ENCODE measurements at regions not wholly inside any gene's neighbourhood (a gene's known extent, or its start where the extent isn't known, plus 50 kb on each side); places are given as distances from the start of the nearest gene placed in this dataset.

DNA sequence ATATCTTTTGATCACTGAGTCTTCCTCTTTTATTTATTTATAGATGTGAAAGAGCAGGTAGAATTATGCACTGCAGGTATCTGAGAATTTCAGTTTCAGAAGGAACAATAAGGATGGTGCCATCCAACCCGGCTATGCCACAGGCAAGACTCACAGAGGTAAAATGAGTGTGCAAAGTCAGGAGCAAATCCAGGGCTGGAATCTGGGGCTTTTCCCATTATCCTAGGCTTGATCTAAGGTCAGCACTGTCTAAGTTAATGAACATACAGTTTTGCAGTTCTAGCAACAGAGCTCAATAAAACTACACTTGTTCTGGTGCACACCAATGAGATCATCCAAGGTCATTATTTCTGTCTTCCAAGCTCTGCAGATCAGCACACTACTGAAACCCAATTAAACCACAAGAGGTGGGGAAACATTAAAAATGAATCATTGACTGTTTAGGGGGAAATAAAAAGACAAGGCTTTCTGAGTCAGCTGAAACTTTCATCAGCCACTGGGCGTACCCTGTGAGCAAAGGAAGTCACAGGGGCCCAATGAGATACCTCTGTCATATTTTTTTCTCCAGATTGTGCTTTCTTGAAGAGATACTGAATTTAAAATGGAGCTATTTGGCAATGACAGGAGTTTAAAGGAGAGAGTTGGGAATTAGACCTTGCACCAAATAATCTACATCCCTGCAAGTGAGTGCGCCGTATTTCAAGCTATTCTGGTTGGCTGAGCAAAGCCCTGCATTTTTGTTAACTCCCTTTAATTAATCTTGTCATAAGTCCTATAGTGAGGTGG is 662.2 kb upstream of the ZNF608 start:
- DNase-seq = no peak

DNA sequence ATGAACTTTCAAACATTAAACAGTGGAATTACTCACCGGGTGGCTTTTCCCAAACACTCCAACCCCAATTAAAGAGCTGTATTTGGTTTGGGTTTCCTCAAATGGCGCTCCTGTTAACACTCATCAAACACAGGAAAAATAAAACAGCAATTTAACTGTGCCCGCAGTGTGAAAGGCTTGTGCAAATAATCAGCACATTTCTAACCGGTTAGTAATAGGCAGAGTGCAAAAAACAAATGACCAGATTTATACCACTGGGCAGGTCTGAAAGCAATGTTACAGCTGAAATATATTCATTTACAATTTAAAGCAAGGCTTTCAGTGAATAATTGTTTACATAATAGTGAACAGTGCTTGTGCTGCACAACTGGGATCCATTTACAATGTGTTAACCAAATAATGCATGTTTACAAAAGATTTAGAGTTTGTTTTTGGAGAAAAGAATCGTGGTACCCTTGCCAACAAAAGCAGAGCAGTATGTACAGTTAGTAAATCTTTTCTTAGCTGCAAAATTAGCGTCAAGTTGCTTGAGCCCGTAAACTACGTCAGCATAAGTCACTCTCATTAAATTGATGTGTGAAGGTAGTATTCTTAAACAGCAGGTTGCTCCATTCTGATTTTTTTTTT is 662.9 kb upstream of the ZNF608 start:
- no peak for DNase-seq

DNA sequence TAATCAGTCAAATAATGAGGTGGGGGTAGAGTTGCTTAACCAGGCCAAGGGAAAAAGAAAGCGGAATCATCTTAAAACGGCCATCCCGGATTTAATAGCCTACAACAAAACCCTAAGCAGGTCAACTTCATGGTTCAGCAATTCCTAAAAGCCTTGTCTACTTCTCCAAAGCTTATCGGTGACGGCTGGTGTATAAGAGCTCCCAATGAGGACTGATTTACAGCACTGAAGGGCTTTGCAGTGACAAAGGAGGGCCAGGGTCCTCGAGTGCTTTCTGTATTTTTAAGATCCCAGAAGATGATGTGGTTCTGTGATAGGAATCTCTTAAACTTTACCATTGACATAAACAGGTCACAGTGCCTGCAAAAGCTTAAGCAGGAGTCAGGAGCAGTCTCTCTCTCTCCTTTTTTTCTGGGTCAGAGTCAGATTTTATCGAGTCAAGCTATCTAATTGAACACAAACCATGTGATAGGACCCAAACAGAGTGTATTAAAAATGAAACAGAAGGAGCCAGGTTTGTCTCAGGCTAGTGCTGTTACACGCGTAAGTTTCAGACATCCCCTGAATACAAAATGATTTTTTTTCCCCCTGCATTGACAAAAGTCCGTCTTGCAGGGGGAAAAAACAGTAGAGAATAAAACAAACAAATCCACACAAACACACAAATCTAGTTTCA is 663.6 kb upstream of the ZNF608 start:
- no peak for DNase-seq

DNA sequence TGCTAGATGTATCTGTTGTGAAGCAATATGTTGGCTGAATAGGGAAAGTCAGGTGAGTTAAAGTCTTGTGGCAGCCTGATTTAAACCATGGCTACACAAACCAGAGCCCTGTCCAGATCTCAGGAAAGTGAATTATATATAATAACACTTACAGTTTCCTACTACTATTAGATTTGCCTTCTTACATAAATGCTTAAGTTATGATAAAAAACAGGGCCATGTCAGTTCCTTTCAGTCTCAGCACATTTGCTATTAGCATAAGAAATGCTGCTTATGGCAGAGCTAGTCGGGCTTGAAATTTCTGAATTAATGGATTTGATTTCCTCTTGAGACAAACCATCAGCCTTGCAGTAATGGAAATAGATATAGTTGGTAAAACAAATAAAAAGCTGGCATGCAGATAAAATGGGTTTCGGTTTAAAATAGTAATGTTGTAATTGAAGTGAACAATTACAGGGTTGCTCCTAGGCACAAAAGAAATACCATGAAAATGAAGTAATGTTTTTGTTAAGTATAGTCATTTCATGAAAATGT is 664.2 kb upstream of the ZNF608 start:
- DNase-seq = no peak

DNA sequence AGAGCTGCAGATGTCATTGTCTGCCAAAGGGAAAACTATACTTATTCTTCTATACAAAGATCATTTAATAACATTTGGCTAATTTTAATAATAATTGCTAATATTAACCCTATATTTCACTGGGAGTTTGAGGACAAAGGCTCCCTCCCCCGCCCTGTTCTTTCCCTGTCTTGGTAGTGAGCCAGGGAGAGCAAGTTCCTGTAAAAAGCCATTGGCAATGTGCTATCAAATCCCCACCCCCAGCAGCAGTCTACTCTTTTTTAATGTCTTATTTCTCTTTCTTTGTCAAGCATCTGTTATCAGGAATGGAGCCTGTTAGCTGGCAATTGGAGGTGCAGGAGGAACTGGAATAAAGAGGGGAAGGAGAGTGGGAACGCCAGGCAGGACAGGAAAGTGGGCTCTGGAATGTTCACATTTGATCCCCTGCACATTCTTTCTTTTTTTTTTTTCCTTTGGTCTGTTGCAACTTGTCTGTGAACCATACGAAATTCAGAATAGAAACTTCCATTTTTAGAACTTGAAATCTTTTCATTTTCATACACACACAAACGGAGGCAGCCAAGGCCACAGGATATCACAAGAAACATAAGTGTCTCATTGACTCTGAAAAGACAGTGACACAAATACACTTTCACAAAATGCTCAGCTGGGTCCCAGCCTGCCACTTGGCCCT is 664.8 kb upstream of the ZNF608 start:
- no peak for DNase-seq

DNA sequence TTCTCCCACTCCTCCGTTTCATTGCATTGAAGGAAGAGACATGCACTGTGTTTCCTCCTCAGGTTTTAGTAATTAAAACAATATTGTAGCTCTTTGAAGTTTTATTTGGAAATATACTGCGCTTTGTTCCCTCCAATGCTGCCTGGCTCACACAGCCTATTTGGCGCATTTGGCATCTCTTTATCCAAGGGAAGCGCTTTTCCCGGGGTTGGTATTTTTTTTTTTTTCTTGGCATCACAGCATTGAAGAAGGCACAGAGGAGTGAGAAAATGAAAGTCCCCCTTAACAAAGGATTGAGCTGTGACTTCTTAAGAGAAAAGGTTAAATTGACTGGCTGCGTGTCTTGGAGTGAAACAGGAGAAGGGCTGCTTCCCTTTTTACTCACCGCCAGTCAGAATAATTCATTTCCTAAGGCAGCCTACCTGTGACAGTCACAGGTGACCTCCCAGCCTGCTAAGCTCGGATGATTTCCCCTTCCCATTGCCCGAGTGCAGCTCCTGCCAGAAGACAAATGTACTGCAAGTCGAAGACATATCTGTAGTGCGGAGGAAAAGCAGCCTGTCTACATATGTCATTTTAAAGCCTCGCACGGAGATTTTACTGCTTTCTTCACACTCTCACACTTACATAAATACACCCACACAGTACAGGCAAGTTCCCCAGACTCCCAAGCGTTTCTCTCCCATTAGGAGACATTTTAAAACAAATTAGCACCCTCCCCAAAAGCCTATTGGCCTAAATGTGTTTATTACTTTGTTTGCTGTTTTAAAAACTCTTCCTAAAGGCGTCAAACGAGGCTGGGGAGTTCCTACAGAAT is 665.5 kb upstream of the ZNF608 start:
- DNase-seq = no peak

DNA sequence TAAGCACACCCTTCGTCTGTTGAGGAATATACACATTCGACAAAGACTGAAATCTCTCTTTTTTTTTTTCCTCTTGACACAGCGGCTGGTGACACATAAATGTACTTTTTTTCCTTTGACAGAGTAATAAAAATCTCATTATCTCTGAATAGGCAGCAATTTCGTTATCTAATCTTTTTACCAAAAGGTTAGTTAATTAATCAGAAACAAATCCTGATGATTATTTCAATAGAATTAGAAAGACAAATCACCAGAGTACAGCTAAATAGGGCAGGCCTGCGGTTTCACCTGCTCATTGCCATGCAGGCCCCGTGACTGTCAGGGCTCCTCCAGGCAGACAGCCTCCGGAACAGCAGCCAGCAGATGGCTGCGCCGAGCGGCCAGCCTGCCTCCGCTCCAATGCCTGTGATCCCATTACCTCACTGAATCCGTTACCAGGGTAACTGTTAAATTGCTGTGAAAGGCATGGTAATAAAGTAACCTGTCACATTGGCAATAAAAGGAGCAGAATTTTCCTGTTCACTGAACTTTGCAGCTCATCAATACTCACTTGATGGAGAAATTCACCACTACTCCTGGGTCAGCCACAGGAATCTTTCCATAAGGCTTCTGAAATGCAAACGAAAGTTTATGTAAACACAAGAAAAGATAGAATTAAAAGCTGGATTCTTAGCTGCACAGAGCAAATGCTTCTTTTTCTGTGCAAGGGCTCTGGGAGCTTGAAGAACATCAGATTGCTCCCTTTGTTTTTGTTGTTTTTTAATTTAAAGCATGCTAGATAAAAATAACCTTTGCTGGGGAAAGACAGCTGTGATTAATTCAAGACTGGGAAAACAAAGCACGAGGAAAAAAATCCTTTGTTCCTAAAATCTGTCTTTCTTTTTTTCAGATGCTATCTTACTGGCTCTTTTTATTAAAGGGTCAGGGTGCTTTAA is 666.4 kb upstream of the ZNF608 start:
- DNase-seq = no peak

DNA sequence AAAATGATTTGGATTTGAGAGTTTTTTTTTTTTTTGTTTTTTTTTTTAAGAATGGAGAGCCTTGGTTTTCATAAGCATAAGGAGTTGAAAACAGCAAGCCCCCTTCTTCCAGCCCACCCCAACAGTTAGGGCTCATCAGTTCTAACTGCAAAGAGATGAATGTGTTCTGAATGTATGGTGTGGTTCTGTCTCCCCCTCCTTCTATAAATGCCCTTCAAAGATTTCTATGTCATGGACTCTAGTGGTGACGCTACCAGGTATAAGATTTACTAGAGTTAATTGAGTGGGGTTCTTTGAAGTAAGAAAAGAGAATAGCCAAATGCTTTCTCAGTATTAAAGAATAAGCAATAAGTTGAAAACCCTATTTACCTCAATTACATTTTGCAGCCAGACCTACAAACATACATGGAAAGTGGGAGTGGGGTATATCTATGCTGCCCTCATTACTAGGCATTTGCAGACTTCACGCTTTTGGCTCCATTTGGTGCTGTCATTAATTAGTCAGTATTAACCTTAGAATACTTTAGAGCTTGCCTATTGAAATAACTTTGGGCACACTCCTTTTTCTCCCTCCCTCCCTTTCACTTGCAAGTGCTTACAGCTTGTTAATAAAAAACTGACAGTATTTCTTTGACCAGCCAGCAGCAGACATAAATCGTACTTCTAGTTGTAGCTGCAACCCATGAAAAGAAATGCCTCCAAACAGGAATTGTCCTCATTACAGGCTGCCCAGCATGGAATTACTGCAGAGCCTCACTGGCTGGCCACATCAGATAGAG is 667.2 kb upstream of the ZNF608 start:
- no peak for DNase-seq

DNA sequence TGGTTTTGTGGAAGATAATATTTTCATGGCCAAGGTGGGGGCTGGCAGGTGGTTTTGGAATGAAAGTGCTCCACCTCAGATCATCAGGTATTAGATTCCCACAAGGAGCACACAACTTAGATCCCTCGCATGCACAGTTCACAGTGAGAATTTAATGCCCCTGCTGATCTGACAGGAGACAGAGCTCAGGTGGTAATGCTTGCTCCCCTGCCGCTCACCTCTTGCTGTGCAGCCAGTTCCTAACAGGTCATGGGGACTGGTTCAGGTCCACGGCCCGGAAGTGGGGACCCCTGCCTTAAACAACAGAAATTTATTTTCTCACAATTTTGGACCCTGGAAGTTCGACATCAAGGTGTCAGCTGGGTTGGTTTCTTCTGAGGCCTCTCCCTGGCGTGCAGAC is 668.7 kb upstream of the ZNF608 start:
- no peak for DNase-seq

DNA sequence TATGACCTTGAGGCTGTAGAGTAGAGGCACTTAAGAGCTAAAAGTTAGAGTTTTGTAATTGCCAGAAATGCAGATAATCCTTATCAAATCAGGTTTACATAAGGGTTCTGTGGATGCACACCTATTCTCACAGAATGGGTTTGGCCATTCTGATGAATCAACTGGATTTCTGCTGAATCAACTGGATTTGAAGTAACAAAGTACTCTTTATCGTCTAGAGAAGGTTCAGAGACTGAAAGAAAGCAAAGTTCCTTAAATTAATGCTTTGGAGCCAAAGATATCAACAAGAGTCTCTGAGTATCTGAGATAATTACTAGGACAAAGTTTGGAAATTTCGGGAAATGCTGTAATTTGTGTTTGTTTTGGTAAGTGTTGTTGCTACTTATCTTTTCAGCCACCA is 669.6 kb upstream of the ZNF608 start:
- DNase-seq = no peak

DNA sequence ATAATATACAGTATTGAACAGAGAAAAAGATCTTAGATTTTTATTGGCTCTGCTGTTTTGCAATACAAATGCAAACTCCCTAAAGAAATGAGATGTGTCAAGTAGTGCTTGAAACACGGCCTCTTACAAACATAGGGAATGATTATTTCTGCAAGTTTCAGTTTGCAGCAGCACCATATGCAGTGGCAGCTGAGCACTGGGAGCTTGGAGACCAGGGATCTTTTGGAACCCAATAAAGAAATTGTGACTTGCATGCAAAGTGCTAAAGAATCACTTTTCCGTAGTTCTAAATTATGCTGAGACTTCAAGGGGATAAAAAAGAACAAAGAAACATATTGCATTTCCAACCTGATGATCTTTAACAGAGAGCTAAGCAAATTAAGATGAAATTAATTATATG is 674.6 kb upstream of the ZNF608 start:
- no peak for DNase-seq

DNA sequence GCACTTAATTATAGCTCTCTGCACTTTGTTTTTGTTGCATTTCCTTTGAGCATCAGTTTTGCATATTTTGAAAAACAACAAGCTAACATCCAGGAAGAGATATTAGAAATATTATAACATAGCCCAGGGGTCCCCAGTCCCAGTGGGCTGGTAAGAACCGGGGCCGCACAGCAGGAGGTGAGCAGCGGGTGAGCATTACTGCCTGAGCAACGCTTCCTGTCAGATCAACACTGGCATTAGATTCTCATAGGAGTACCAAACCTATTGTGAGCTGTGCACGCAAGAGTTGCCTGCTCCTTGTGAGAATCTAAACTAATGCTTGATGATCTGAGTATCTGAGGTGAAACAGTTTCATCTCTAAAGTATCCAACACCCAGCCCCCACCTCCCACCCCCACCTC is 675.9 kb upstream of the ZNF608 start:
- no peak for DNase-seq

DNA sequence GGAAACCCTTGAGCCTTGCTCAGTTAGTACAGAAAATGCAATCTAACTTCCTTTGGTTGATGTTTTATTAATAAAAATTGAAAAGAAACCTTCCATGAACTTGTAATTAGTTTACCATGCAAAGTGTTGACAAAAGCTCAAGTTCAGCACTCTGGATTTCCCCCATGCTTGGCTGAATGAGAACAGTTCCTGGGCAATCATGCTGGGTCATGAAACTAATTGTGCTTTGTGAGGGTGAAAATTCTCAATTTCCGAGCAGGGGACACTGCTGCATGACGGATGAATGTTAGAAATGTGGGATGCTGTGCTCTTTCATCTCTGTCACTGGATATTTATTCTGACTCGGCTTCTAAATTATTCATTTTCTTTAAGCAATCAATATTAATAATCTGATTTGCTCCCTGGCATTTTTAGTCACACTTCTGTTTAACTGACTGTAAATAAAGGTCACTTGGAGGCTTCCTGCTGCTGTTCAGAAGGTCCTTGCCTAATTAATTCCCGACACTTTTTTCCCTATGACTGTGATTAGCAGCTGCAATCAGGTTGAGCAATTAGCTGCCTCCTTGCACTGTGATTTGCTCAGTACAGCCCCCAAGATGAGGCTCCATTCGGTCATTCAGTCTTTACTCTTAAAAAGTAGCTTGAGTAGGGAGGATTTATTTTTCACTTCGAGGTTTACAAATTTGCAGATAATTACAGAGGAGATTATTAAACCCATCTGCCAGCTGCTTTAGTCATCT is 678.1 kb upstream of the ZNF608 start:
- DNase-seq = no peak

DNA sequence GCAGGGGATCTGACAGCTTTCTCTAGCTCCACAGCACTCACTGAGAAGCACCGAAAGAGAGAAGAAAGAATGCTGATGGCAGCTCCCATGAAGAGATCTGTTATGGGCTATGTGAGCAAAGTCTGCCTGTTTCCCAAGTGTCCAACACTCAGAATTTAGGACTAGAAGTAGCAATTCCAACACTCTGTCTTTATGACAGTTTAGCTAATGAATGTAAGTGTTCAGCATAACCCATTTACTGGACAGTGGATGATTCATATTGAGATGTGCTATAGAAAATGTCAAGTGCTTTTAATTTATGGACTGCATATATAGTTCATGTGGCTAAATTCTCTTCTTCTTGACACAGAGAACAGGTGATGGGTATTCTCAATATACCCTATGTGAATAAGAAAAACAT is 683.1 kb upstream of the ZNF608 start:
- no peak for DNase-seq

DNA sequence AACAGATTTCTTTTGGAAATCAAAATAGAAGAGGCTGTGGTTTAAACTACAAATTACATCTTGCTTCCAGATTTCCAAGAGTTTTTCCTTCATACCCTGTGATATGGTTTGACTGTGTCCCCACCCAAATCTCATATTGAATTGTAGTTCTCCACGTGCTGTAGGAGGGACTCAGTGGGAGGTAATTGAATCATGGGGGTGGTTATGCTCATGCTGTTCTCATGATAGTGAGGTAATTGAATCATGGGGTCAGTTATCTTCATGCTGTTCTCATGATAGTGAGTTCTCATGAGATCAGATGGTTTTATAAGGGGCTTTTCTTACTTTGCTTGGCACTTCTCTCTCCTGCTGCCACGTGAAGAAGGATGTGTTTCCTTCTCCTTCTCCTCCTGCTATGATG is 687.0 kb upstream of the ZNF608 start:
- DNase-seq = no peak

DNA sequence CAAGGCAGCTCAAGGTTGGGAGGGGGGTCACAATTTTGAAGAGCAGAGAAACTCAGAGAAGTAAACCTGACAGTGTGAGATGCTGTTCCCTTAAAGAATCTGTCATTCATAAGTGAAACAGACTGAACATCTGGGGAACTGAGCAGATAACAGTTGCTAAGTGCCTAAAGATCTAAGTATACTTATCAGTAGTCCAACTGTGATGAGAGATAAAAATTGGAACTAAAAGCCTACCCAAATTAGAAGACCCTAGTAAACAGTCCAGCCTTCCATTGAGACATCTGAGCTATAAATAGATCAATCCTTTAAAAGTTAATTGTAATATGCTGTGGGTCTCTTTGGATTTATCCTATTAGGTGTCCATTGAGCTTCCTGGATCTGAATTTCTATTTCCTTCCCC is 692.8 kb upstream of the ZNF608 start:
- no peak for DNase-seq

DNA sequence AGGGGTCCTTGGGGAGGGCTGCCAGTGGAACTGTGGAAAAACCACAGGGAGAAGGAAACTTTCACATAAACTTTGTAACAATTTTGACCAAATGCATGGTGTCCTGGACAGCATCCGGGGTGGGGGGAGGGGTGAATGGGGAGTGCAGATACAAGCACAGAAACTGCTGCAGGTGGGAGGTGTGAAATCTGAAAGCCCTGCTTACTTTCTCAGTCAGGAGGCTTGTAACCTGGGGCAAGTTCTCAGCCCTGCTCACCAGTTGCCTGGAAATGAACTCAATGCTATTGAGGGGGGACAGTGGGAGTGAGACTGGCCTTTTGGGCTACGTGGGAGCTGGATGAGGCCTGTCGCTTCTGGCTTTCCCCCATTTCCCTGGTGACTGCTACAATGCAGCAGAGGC is 694.5 kb upstream of the ZNF608 start:
- DNase-seq = no peak

DNA sequence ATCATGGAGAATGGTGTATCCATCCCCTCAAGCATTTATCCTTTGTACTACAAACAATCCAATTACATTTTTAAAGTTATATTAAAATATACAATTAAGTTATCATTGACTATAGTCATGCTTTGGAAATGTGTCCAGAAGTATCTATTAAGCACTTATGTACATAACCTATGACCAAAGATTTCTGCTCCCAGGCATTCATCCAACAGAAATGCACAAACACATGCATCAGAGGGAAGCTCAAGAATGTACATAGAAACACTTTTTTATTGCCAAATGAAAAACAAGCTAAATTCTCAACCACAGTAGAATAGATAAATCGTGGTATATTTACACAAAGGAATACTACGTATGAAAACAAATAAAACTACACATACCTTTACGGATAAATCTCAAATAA is 700.5 kb upstream of the ZNF608 start:
- no peak for DNase-seq

DNA sequence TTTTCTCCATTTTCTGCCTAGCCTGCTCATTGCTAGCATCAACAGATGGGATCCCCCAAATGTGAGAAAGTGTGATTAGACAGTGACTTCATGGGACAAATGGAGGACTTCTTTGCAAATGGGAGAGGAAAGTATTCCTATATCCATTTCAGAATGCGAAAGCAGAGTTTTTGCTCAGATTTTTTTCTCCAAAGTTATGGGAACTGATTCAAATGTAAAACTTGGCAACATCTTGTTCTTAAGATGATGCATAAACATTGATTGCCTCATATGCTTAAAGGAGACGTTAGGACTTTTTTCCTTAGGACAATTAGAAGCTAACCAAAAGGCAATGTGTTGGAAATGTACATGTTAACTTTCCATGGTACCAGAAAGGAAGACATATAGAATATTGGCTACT is 704.3 kb upstream of the ZNF608 start:
- DNase-seq = no peak

DNA sequence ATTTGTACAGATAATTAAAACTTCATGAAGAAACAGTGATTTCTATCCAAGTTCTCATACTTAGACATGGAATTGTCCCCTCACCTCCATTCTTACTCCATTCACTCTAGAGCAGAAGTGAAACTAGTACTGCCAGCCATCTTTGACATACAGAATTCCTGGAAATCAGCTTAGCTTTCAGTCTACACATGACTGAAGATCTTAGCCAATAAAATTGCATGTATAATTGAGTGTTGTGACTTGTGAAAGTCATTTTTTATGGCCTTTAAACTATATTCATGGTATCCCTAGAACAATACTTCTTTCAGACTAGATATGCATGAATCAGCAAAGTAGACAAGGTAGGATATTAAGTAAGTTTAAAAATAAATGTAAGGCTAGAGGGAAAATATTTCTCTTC is 705.2 kb upstream of the ZNF608 start:
- no peak for DNase-seq
